C1 segment of cervical spinal cord (tissue), 14 donors: ENCODE measurements at regions not wholly inside any gene's neighbourhood (a gene's known extent, or its start where the extent isn't known, plus 50 kb on each side); places are given as distances from the start of the nearest gene placed in this dataset.

Source experiments
- DNase-seq, 14 donors: peaks; one replicate each; lab custom pipeline; 2025; lab: John Stamatoyannopoulos, UW

GRCh38 chr4:56241500-56241899 is 145.8 kb downstream of the AASDH start:
- no peak for DNase-seq

DNA sequence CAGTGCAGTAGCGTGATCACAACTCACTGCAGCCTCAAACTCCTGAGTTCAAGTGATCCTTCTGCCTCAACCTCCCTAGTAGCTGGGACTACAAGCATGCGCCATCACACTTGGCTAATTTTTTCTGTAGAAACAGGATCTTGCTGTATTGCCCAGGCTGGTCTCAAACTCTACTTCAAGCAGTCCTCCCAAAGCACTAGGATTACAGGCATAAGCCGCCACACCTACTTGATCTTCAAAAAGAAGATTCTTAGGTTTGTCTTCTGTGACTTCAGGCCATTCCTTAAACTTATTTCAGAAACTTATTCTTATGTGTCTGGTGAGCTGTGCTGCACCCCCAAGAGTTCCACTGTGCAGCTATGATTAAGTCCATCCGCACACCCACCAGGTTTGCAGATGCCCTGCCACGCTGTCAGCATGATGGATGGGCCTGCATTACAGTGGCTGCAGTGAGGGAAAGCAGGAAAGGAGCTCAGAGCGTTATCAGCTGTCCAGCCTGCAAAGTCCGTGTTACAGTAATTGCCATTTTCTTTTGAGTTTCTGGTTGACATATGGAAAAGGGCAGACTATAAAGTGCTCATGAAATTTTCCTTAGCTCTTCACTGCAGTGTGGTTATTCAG is 146.6 kb downstream of the AASDH start:
- DNase-seq = no peak

DNA sequence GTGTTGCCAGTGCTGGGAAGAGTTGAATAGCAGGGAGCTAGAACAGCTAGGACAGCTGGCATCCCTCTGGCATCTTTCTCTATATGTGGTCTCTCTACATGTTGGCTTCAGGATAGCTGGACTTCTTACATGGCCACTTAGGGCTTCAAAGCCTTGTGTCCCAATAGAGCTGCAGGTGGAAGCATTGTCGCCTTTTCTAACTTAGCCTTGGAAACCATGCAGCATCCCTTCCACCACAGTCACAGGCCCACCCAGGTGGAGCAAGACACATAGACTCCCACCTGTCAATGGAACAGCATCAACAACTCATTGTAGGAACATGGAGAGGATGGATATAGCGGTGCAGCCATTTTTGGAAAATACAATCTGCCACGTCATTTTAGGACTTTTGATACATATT is 149.0 kb downstream of the AASDH start:
- no peak for DNase-seq

GRCh38 chr4:56235725-56236124 is 151.6 kb downstream of the AASDH start:
- no peak for DNase-seq

DNA sequence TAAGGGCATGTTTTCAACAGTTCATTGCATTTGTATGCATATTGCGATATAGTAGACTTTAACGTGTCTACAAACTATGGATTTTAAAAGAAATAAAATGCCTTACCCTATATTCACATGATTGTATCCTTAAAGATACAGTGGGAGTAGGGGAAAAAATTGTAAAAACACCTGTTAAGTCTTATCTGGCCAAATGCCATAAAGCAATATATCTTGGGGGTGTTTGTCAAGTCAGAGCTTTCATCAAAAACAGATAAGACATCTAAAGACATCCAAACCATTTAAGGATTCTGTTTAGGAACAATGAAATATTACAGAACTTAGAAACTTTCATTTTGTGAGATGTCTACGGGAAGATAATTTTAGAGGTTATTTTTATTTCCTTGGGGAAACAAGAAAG is 152.3 kb downstream of the AASDH start:
- no peak for DNase-seq

DNA sequence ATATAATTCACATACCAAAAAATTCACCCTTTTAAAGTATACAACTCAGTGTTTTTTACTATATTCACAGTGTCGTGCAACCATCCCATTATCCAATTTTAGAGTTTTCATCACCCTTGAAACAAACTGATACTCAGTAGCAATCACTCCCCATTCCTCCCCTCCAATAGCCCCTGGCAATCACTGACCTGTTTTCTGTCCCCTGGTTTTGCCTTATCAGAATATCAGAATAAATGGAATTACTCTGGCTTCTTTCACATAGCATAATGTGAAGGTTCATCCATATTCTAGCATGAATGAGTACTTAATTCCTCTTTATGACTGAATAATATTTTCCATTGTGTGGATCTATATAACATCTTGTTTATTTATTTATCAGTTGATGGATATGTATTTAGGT is 153.2 kb downstream of the AASDH start:
- no peak for DNase-seq

- no peak for DNase-seq
Measured at GRCh38 chr4:56231410-56231809, 155.9 kb downstream of the AASDH start.

DNA sequence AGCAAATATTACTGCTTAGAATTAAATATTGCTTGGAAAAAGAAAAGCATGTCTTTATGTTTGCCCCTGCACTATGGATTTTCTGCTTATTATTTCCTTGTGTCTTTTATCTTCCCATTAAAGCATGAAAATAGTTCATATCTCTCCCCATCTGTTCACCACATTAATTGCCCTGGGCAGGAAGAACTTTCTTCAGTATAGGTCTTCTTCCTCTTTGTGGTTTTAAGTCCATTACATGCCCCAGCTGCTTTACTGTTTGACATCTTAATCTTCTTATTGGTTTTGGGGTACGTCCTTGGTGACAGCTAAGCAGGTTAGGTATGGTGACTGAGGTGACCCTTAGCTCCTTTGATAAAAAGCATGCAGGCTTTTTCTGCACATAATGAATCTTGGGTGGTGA is 157.3 kb downstream of the AASDH start:
- DNase-seq = no peak

DNA sequence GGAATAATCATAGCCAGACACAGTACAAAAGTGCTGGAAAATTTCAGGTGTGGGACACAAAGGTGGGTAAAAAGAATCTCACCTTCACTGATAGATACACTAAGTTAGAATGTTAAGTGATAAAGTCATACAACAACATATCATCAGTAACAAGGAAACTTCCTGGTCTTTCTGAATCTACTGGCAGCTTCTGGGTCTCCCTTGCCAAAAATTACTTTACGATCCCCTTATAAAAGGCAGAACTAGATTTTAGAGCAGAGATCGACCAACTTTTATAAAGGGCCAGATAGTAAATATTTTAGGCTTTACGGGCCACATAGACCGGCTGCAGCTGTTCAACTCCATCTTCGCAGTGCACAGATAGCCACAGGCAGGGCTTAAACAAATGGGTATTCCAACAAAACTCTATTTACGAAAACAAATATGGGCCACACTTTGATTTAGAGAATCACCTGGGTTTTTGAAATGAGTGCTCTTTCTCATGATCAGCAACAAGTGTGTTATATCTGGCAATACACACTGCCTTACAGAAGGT is 159.9 kb downstream of the AASDH start:
- no peak for DNase-seq

DNA sequence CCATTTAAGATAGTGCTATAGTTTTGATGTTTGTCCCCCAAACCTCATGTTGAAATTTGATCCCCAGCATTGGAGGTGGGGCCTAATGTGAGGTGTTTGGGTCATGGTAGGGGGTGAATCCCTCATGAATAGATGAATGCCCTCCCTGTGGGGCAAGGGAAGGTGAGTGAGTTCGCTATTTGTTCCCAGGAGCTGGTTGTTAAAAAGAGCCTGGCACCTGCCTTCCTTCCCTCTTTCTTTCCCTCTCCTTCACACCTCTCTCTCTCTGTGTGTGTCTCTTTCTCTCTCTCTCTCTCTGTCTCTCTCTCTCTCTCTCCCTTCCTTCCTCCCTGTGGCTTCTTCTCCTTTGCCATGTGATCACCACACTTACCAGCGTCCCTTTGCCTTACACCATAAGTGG is 160.7 kb downstream of the AASDH start:
- DNase-seq = no peak

DNA sequence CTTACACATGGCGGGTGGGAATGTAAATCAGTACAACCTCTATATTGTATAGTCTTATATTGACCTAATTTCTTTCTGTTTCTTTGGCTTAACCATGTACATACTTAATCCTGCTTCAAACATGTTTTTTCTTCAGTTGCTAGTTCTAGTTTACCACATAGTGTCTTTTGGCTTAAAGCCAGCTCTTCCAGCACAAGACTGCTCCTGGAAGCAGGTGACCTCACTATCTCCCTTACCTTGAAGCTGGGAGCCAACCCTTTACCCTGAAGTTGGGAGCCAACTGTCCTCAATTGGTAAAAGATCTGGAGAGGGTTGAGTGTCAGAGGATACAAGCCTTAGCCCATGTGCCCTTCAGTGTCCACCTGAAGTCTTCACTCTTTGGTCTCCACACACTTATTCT is 162.7 kb downstream of the AASDH start:
- no peak for DNase-seq

DNA sequence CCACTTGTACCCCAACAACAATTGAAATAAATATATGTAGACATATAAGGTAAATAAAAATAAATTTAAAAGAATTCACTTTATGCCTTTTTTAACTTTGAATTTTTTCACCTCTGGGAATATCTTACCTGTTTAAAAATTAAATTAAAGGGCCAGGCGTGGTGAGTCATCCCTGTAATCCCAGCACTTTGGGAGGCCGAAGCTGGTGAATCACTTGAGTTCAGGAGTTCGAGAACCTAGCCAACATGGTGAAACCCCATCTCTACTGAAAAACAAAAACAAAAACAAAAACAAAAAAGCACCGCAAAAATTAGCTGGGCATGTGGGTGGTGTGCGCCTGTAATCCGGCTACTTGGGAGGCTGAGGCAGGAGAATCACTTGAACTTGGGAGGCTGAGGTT is 164.8 kb downstream of the AASDH start:
- DNase-seq = no peak

DNA sequence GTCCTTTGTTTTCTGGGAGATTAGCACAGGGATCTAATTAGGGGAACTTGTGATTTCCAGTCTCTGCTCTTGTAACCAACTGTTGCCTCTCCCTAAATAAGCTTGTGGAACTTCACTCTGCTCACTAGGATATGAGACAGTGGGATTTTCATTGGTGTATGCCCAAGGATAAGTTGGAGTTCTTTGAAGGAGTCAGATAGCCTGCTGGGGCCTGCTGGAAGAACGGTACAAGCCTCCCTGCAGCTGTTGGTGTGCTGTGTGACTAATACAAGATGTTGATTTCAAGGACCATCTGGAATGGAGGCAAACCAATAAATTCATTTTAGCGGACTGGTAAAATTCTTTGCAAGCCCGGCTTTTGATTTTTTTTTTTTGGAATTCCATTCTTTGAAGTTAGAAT is 167.0 kb downstream of the AASDH start:
- no peak for DNase-seq

GRCh38 chr4:56219447-56219846 is 167.8 kb downstream of the AASDH start:
- DNase-seq = no peak

- DNase-seq = no peak
Measured at GRCh38 chr4:56218230-56218895, 168.9 kb downstream of the AASDH start.

DNA sequence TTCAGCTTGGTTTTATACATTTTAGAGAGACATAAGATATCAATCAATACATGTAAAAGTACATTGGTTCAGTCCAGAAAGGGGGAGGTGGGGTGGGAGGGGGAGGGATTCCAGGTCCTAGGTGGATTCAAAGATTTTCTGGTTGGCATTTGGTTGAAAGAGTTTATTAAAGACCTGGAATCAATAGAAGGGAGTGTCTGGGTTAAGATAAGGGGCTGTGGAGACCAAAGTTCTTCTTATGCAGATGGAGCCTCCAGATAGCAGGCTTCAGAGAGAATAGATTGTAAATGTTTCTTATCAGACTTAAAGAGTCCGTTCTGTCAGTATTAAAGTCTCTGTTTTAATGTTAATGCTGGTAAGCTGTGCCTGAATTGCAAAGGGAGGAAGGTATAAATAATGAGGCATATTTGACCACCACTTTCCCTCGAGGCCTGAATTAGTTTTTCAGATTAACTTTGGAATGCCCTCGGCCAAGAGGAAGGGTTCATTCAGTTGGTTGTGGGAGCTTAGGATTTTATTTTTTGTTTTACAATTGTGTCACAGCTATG is 169.9 kb downstream of the AASDH start:
- DNase-seq = no peak

GRCh38 chr4:56215901-56216300 is 171.4 kb downstream of the AASDH start:
- DNase-seq = no peak

GRCh38 chr4:56215141-56215783 is 172.0 kb downstream of the AASDH start:
- DNase-seq = no peak

GRCh38 chr4:56213543-56213942 is 173.7 kb downstream of the AASDH start:
- DNase-seq = no peak

GRCh38 chr4:56212774-56213173 is 174.5 kb downstream of the AASDH start:
- no peak for DNase-seq

DNA sequence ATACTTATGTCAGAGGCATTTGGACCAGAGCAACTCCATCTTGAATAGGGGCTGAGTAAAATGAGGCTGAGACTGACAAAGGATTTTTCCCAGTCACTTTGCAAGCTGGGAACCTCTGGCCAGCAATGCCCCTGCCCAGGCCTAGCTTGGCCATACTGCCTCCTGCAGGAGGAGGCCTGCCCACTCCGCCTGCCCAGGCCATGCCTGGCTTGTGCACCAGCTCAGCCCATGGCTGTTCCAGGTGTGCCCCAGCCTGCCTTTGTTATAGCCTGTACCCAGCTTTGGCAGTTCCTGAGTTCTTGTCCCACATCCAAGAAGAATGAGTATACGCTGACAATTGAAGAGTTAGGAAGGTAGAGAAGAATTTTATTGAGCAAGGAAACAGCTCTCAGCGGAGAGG is 176.1 kb downstream of the AASDH start:
- no peak for DNase-seq

GRCh38 chr4:56210397-56210796 is 176.9 kb downstream of the AASDH start:
- no peak for DNase-seq

GRCh38 chr4:56209767-56210166 is 177.5 kb downstream of the AASDH start:
- DNase-seq = no peak
